ENCODE measurements at regions not wholly inside any gene's neighbourhood (a gene's known extent, or its start where the extent isn't known, plus 50 kb on each side); places are given as distances from the start of the nearest gene placed in this dataset.

- no peaks in the 10 kb centered on the region for H3K36me3 ChIP-seq (ENCODE audit: control insufficient read depth, low read depth, low read length)
- H3K4me3 ChIP-seq (ENCODE audit: low read length), result no peak overlapping the region
- peaks cover 27% of the 10 kb centered on the region for H3K4me1 ChIP-seq (ENCODE audit: control insufficient read depth, low read depth, low read length)
- H3K9me3 ChIP-seq (ENCODE audit: control insufficient read depth, low read depth, low read length), result no peaks in the 10 kb centered on the region
- no peak overlapping the region for H3K27ac ChIP-seq (ENCODE audit: low read length)
- H3K27me3 ChIP-seq (ENCODE audit: control insufficient read depth, insufficient read depth, low read length), result no peaks in the 10 kb centered on the region
- no peak overlapping the region for H3K9ac ChIP-seq (ENCODE audit: low read length)
Measured at GRCh38 chrX:10749113-10749512, 128.7 kb upstream of the MID1 start.

GRCh38 chrX:10750581-10750980 lies 130.2 kb upstream of the MID1 start:
- no peak overlapping the region for H3K4me3 ChIP-seq (ENCODE audit: low read length)
- no peaks in the 10 kb centered on the region for H3K27me3 ChIP-seq (ENCODE audit: control insufficient read depth, insufficient read depth, low read length)
- no peaks in the 10 kb centered on the region for H3K36me3 ChIP-seq (ENCODE audit: control insufficient read depth, low read depth, low read length)
- H3K27ac ChIP-seq (ENCODE audit: low read length), result no peak overlapping the region
- no peak overlapping the region for H3K9ac ChIP-seq (ENCODE audit: low read length)
- no peaks in the 10 kb centered on the region for H3K9me3 ChIP-seq (ENCODE audit: control insufficient read depth, low read depth, low read length)
- H3K4me1 ChIP-seq (ENCODE audit: control insufficient read depth, low read depth, low read length), result peaks cover 28% of the 10 kb centered on the region

GRCh38 chrX:10753116-10753515 lies 132.7 kb upstream of the MID1 start:
- no peaks in the 10 kb centered on the region for H3K27me3 ChIP-seq (ENCODE audit: control insufficient read depth, insufficient read depth, low read length)

GRCh38 chrX:10754445-10754844 lies 134.1 kb upstream of the MID1 start:
- Histone ChIP-seq H3K9ac (ENCODE audit: low read length) (no peak overlapping the region), H3K4me1 (ENCODE audit: control insufficient read depth, low read depth, low read length) (peaks cover 35% of the 10 kb centered on the region), H3K9me3 (ENCODE audit: control insufficient read depth, low read depth, low read length) (no peaks in the 10 kb centered on the region), H3K27me3 (ENCODE audit: control insufficient read depth, insufficient read depth, low read length) (no peaks in the 10 kb centered on the region), H3K27ac (ENCODE audit: low read length) (no peak overlapping the region), H3K36me3 (ENCODE audit: control insufficient read depth, low read depth, low read length) (no peaks in the 10 kb centered on the region), H3K4me3 (ENCODE audit: low read length) (no peak overlapping the region)

More at GRCh38 chrX:10753116-10753515, 132.7 kb upstream of the MID1 start:
- Histone ChIP-seq H3K27ac (ENCODE audit: low read length) (no peak overlapping the region), H3K36me3 (ENCODE audit: control insufficient read depth, low read depth, low read length) (no peaks in the 10 kb centered on the region), H3K4me1 (ENCODE audit: control insufficient read depth, low read depth, low read length) (peaks cover 31% of the 10 kb centered on the region), H3K4me3 (ENCODE audit: low read length) (no peak overlapping the region), H3K9me3 (ENCODE audit: control insufficient read depth, low read depth, low read length) (no peaks in the 10 kb centered on the region), H3K9ac (ENCODE audit: low read length) (no peak overlapping the region)

GRCh38 chrX:10755439-10756334 lies 135.3 kb upstream of the MID1 start:
- H3K9ac ChIP-seq (ENCODE audit: low read length), result no peak overlapping the region
- no peaks in the 10 kb centered on the region for H3K27me3 ChIP-seq (ENCODE audit: control insufficient read depth, insufficient read depth, low read length)
- peaks cover 46% of the 10 kb centered on the region for H3K4me1 ChIP-seq (ENCODE audit: control insufficient read depth, low read depth, low read length)
- H3K36me3 ChIP-seq (ENCODE audit: control insufficient read depth, low read depth, low read length), result no peaks in the 10 kb centered on the region
- no peak overlapping the region for H3K4me3 ChIP-seq (ENCODE audit: low read length)
- H3K27ac ChIP-seq (ENCODE audit: low read length), result no peak overlapping the region
- no peaks in the 10 kb centered on the region for H3K9me3 ChIP-seq (ENCODE audit: control insufficient read depth, low read depth, low read length)

DNA sequence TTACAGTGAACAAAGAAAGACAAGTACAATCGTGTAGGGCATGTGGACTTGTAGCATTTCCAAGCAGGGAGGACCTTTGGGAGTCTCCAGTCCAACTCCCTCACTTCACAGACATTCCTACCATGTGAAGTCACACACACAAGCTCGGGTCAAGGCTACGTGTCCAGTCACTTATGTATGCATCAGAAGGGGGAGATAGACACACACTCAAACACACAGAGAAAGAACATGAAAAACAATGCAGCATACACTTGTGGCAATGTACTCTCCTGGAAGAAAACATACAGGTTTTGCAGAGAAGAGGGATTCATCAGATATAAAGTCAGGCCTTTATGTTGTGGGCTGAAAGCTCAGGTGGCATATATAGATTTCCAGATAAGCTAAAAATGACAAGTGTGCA lies 136.1 kb upstream of the MID1 start:
- H3K9me3 ChIP-seq (ENCODE audit: control insufficient read depth, low read depth, low read length), result no peaks in the 10 kb centered on the region
- H3K36me3 ChIP-seq (ENCODE audit: control insufficient read depth, low read depth, low read length), result no peaks in the 10 kb centered on the region
- H3K9ac ChIP-seq (ENCODE audit: low read length), result no peak overlapping the region

GRCh38 chrX:10759141-10759799 lies 138.9 kb upstream of the MID1 start:
- H3K9me3 ChIP-seq (ENCODE audit: control insufficient read depth, low read depth, low read length), result no peaks in the 10 kb centered on the region
- no peak overlapping the region for H3K27ac ChIP-seq (ENCODE audit: low read length)
- no peak overlapping the region for H3K4me3 ChIP-seq (ENCODE audit: low read length)
- H3K9ac ChIP-seq (ENCODE audit: low read length), result no peak overlapping the region
- no peaks in the 10 kb centered on the region for H3K27me3 ChIP-seq (ENCODE audit: control insufficient read depth, insufficient read depth, low read length)
- no peaks in the 10 kb centered on the region for H3K36me3 ChIP-seq (ENCODE audit: control insufficient read depth, low read depth, low read length)
- H3K4me1 ChIP-seq (ENCODE audit: control insufficient read depth, low read depth, low read length), result peaks cover 44% of the 10 kb centered on the region

More for the DNA sequence above, 136.1 kb upstream of the MID1 start:
- Histone ChIP-seq H3K4me3 (ENCODE audit: low read length) (no peak overlapping the region), H3K27ac (ENCODE audit: low read length) (no peak overlapping the region), H3K4me1 (ENCODE audit: control insufficient read depth, low read depth, low read length) (peaks cover 48% of the 10 kb centered on the region), H3K27me3 (ENCODE audit: control insufficient read depth, insufficient read depth, low read length) (no peaks in the 10 kb centered on the region)

DNA sequence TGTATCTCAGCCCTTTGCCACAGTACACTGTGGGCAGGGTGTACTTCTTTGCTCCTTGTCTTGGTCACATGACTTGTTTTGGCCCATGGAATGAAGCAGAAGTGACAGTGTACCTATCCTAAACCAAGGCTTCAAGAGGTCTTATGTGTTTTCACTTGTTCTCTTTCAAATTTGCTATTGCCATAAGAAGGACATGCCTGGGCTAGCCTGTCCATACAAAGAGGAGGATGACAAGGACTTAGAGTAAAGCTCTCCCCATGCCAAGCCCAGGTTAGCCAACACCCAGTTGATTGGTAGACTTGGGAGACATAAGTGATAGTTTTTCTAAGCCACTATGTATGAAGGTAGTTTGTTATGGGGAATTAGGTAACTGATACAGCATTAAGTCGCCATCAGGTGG lies 141.1 kb upstream of the MID1 start:
- no peaks in the 10 kb centered on the region for H3K36me3 ChIP-seq (ENCODE audit: control insufficient read depth, low read depth, low read length)
- no peaks in the 10 kb centered on the region for H3K27me3 ChIP-seq (ENCODE audit: control insufficient read depth, insufficient read depth, low read length)
- no peak overlapping the region for H3K27ac ChIP-seq (ENCODE audit: low read length)
- H3K9ac ChIP-seq (ENCODE audit: low read length), result no peak overlapping the region
- no peak overlapping the region for H3K4me3 ChIP-seq (ENCODE audit: low read length)
- H3K9me3 ChIP-seq (ENCODE audit: control insufficient read depth, low read depth, low read length), result no peaks in the 10 kb centered on the region
- H3K4me1 ChIP-seq (ENCODE audit: control insufficient read depth, low read depth, low read length), result peaks cover 26% of the 10 kb centered on the region

DNA sequence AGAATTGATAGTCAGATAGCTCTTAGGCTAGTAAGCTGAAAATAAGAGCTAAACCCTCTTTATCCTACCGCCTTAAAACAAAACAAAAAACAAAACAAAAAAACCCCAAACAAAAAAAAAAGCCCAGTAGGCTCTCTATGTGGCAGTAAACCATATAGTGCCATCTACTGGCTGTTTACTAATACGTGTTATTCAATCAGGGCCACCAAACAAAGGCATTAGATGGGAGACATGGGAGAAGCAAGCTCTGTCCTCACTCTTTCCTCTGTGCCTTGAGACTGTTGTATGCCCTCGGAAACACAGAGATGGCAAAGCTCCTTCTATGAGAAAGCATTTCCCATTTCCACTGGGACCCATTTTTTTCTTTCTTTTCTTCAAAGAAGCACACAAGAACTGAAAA lies 148.8 kb upstream of the MID1 start:
- peak overlapping the region; percentile 24 for H3K9ac ChIP-seq (ENCODE audit: low read length)
- H3K36me3 ChIP-seq (ENCODE audit: control insufficient read depth, low read depth, low read length), result no peaks in the 10 kb centered on the region
- no peaks in the 10 kb centered on the region for H3K9me3 ChIP-seq (ENCODE audit: control insufficient read depth, low read depth, low read length)
- H3K27ac ChIP-seq (ENCODE audit: low read length), result peak overlapping the region; percentile 43
- peaks cover 13% of the 10 kb centered on the region for H3K4me1 ChIP-seq (ENCODE audit: control insufficient read depth, low read depth, low read length)
- H3K4me3 ChIP-seq (ENCODE audit: low read length), result peak overlapping the region; percentile 26
- H3K27me3 ChIP-seq (ENCODE audit: control insufficient read depth, insufficient read depth, low read length), result no peaks in the 10 kb centered on the region

DNA sequence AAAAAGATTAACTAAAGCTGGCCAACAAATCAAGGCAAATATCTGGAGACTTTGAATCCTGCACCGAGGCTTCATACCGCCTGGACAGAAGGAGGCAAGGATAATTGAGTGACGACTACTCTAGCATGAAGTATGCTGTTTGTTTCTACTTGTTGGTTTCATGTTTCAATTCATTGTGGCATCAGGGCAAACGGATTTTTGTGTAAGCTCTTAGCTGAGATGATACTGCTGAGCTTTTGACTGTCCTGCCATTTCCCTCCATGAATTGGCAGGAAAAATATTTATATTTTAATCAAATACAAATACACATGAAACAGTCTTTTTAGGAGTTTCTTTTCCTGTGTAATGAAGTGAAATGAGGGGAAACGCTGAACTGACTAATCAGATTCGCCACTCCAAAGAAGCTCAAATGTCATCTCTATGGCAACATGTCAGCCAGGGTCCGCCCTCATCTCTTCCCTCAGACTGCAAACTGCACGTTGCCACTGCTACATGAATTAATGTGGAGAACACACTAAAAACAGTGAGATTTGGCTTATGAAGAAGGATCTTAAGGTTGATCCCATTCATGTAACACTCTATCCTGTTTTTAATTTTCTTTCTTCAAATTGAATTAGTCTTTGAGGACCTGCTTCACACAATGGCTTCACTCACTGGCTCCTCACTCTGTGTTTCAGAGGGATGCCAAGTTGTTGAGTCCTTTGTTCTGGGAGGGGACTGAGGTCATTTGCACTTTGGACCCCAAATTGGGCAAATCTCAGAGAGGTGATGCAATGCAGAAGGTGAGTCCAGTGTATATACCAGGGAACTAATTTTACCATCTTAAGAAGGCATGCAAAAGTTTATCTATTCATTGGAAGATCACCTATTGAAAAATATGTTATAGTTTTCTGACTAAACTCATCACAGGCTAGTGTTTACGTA lies 149.6 kb upstream of the MID1 start:
- no peaks in the 10 kb centered on the region for H3K27me3 ChIP-seq (ENCODE audit: control insufficient read depth, insufficient read depth, low read length)
- H3K9ac ChIP-seq (ENCODE audit: low read length), result peak overlapping the region; percentile 24
- peaks cover 13% of the 10 kb centered on the region for H3K4me1 ChIP-seq (ENCODE audit: control insufficient read depth, low read depth, low read length)
- H3K27ac ChIP-seq (ENCODE audit: low read length), result peak overlapping the region; percentile 43
- H3K9me3 ChIP-seq (ENCODE audit: control insufficient read depth, low read depth, low read length), result no peaks in the 10 kb centered on the region
- peak overlapping the region; percentile 26 for H3K4me3 ChIP-seq (ENCODE audit: low read length)
- H3K36me3 ChIP-seq (ENCODE audit: control insufficient read depth, low read depth, low read length), result no peaks in the 10 kb centered on the region

GRCh38 chrX:10773318-10773717 lies 152.9 kb upstream of the MID1 start:
- H3K27me3 ChIP-seq (ENCODE audit: control insufficient read depth, insufficient read depth, low read length), result no peaks in the 10 kb centered on the region
- no peaks in the 10 kb centered on the region for H3K9me3 ChIP-seq (ENCODE audit: control insufficient read depth, low read depth, low read length)
- no peaks in the 10 kb centered on the region for H3K36me3 ChIP-seq (ENCODE audit: control insufficient read depth, low read depth, low read length)
- H3K4me3 ChIP-seq (ENCODE audit: low read length), result no peak overlapping the region
- no peak overlapping the region for H3K9ac ChIP-seq (ENCODE audit: low read length)
- peaks cover 13% of the 10 kb centered on the region for H3K4me1 ChIP-seq (ENCODE audit: control insufficient read depth, low read depth, low read length)
- H3K27ac ChIP-seq (ENCODE audit: low read length), result no peak overlapping the region

Measured in iPS-18a (cell line).